ENCODE measurements at regions not wholly inside any gene's neighbourhood (a gene's known extent, or its start where the extent isn't known, plus 50 kb on each side); places are given as distances from the start of the nearest gene placed in this dataset.
"Not testable (repeated sequence)": the region's sequence is repeated elsewhere in the genome, so short reads cannot be mapped to it uniquely, and the experiment has no call there.

DNA sequence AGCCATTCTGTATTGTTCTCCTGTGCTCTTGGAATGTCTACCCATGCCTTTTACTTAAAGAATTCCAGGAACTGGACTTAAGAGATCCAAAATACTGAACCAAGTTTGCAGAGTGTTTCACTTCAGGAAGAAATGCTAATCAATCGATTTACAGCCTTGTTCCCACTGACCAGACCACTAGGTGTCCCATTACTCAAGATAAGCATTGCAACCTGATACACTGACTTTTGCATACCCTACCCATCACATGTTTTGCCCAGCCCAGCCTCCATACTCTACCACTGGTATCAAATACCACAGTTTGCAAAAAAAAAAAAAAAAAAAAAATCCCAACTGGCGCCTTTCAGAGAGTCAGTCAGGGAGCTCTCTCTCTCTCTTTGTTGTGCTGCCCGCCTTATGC lies 550.8 kb downstream of the CDH9 start:
- Histone ChIP-seq H3K36me3 (ENCODE audit: control insufficient read depth, insufficient read depth, low read length) (no peaks in the 10 kb centered on the region), H3K9me3 (ENCODE audit: control insufficient read depth, low read length) (no peaks in the 10 kb centered on the region), H3K27me3 (ENCODE audit: control insufficient read depth, insufficient read depth, low read length) (no peaks in the 10 kb centered on the region), H3K79me2 (no peaks in the 10 kb centered on the region), H3K9ac (no peak overlapping the region), H3K4me2 (ENCODE audit: low read length) (no peak overlapping the region), H3K4me3 (ENCODE audit: low read depth, low read length) (no peak overlapping the region), H3K27ac (no peak overlapping the region), H3K4me1 (no peaks in the 10 kb centered on the region), H2AFZ (no peak overlapping the region)
- no peak for TF ChIP-seq CTCF (IDR thresholded peaks at IDR 0.05)

DNA sequence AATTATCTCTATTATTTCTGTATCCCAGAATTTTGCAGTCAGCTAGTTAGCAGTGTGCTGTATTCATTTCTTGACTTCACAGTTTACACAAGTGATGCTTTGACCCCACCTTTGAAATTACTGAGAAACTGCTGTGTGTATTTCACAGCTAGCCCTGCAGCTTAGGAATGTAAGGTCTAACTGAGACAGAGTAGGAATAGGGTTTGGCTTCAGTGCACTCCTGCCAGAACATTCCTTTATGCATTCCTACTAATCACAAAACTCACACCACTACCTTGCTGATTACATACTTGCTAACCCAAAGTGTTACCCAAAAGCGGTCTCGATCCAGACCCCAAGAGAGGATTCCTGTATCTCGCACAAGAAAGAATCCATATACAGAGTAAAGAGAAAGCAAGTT lies 551.8 kb downstream of the CDH9 start:
- no peak overlapping the region for H2AFZ ChIP-seq
- H3K4me2 ChIP-seq (ENCODE audit: low read length), result no peak overlapping the region
- no peaks in the 10 kb centered on the region for H3K4me1 ChIP-seq
- H3K27me3 ChIP-seq (ENCODE audit: control insufficient read depth, insufficient read depth, low read length), result no peaks in the 10 kb centered on the region
- no peak overlapping the region for H3K9ac ChIP-seq
- no peak overlapping the region for H3K27ac ChIP-seq
- no peaks in the 10 kb centered on the region for H3K9me3 ChIP-seq (ENCODE audit: control insufficient read depth, low read length)
- TF ChIP-seq CTCF (IDR thresholded peaks at IDR 0.05), result no peak
- no peak overlapping the region for H3K4me3 ChIP-seq (ENCODE audit: low read depth, low read length)
- no peaks in the 10 kb centered on the region for H3K36me3 ChIP-seq (ENCODE audit: control insufficient read depth, insufficient read depth, low read length)
- no peaks in the 10 kb centered on the region for H3K79me2 ChIP-seq

- H3K9me3 ChIP-seq (ENCODE audit: control insufficient read depth, low read length); H3K9ac ChIP-seq; H3K27ac ChIP-seq; H2AFZ ChIP-seq; H3K4me3 ChIP-seq (ENCODE audit: low read depth, low read length); H3K4me2 ChIP-seq (ENCODE audit: low read length); H3K4me1 ChIP-seq; H3K36me3 ChIP-seq (ENCODE audit: control insufficient read depth, insufficient read depth, low read length); H3K79me2 ChIP-seq; H3K27me3 ChIP-seq (ENCODE audit: control insufficient read depth, insufficient read depth, low read length): not testable (repeated sequence)
Measured at GRCh38 chr5:26485146-26485860, 553.1 kb downstream of the CDH9 start.

GRCh38 chr5:26482810-26483375 lies 555.5 kb downstream of the CDH9 start:
- no peak for TF ChIP-seq CTCF (IDR thresholded peaks at IDR 0.05)
- Histone ChIP-seq H2AFZ (no peak overlapping the region), H3K9me3 (ENCODE audit: control insufficient read depth, low read length) (no peaks in the 10 kb centered on the region), H3K27ac (no peak overlapping the region), H3K79me2 (no peaks in the 10 kb centered on the region), H3K4me2 (ENCODE audit: low read length) (peak overlapping the region; percentile 61), H3K9ac (no peak overlapping the region), H3K4me1 (no peaks in the 10 kb centered on the region), H3K36me3 (ENCODE audit: control insufficient read depth, insufficient read depth, low read length) (no peaks in the 10 kb centered on the region), H3K27me3 (ENCODE audit: control insufficient read depth, insufficient read depth, low read length) (no peaks in the 10 kb centered on the region), H3K4me3 (ENCODE audit: low read depth, low read length) (peak overlapping the region; percentile 64)

GRCh38 chr5:26482076-26482809 lies 556.1 kb downstream of the CDH9 start:
- Histone ChIP-seq H3K79me2 (no peaks in the 10 kb centered on the region), H3K36me3 (ENCODE audit: control insufficient read depth, insufficient read depth, low read length) (no peaks in the 10 kb centered on the region), H3K9ac (no peak overlapping the region), H3K27me3 (ENCODE audit: control insufficient read depth, insufficient read depth, low read length) (no peaks in the 10 kb centered on the region), H3K4me1 (no peaks in the 10 kb centered on the region), H3K27ac (no peak overlapping the region), H3K4me3 (ENCODE audit: low read depth, low read length) (peak overlapping the region; percentile 64), H3K9me3 (ENCODE audit: control insufficient read depth, low read length) (no peaks in the 10 kb centered on the region), H2AFZ (no peak overlapping the region), H3K4me2 (ENCODE audit: low read length) (peak overlapping the region; percentile 61)
- no peak for TF ChIP-seq CTCF (IDR thresholded peaks at IDR 0.05)

All from parathyroid adenoma (tissue), 2 donors.